HAP-1 (cell line): ENCODE measurements at regions not wholly inside any gene's neighbourhood (a gene's known extent, or its start where the extent isn't known, plus 50 kb on each side); places are given as distances from the start of the nearest gene placed in this dataset.

ENCODE experiments used
- DNase-seq, 2 experiments: peaks; one replicate each; pipeline ENCODE4 v3.0.0-alpha.2; 2016 to 2020; ENCODE audit warnings: low spot score in 2 of 2
- H3K27me3 ChIP-seq: fragments of 250-450 bp; sonication (Bioruptor Pico); 2 replicates; pipeline ENCODE4 v1.5.1; 2020; ENCODE audit warnings: low read depth, mild to moderate bottlenecking, moderate library complexity
- H3K36me3 ChIP-seq: fragments of 250-450 bp; sonication (Bioruptor Pico); replicated peaks from 2 replicates; pipeline ENCODE4 v1.5.1; 2020; ENCODE audit warnings: mild to moderate bottlenecking
- H3K4me1 ChIP-seq: fragments of 250-450 bp; sonication (Bioruptor Pico); 2 replicates; pipeline ENCODE4 v1.5.1; 2020; ENCODE audit warnings: mild to moderate bottlenecking
- H3K4me3 ChIP-seq: fragments of 250-450 bp; sonication (Bioruptor Pico); 2 replicates; pipeline ENCODE4 v1.5.1; 2020; ENCODE audit warnings: mild to moderate bottlenecking, moderate library complexity
- H3K9me3 ChIP-seq: fragments of 250-450 bp; sonication (Bioruptor Pico); 2 replicates; pipeline ENCODE4 v1.5.1; 2020; ENCODE audit warnings: mild to moderate bottlenecking, moderate library complexity
- in situ Hi-C: fragments of 300-500 bp; cut with MboI; formaldehyde crosslinking; loops from 3 replicates; pipeline ENCODE4 v1.14.3; 2020; ENCODE audit warnings: low sequenced_read_pairs, inconsistent platforms, mixed read lengths

GRCh38 chr5:124252191-124252638 is 494.2 kb downstream of the ZNF608 start:
- in situ Hi-C loops = no loop called here
- no peak for DNase-seq
- Histone ChIP-seq H3K27me3 (no peaks in the 10 kb centered on the region), H3K4me1 (no peaks in the 10 kb centered on the region), H3K4me3 (no peak overlapping the region), H3K9me3 (no peaks in the 10 kb centered on the region), H3K36me3 (no peaks in the 10 kb centered on the region)

GRCh38 chr5:124245276-124245675 is 501.2 kb downstream of the ZNF608 start:
- Histone ChIP-seq H3K4me1 (no peaks in the 10 kb centered on the region), H3K4me3 (no peak overlapping the region), H3K9me3 (no peaks in the 10 kb centered on the region; the same call in 1 of the 2 replicates), H3K36me3 (no peaks in the 10 kb centered on the region), H3K27me3 (no peaks in the 10 kb centered on the region)
- DNase-seq = no peak
- in situ Hi-C loops = no loop called here

- Histone ChIP-seq H3K36me3 (no peaks in the 10 kb centered on the region), H3K9me3 (no peaks in the 10 kb centered on the region; the same call in 1 of the 2 replicates), H3K27me3 (no peaks in the 10 kb centered on the region), H3K4me3 (no peak overlapping the region), H3K4me1 (no peaks in the 10 kb centered on the region; the same call in 1 of the 2 replicates)
- no peak for DNase-seq
- in situ Hi-C loops = no loop called here
Observed at GRCh38 chr5:124240732-124241131, 505.7 kb downstream of the ZNF608 start.

- Histone ChIP-seq H3K36me3 (no peaks in the 10 kb centered on the region), H3K9me3 (no peaks in the 10 kb centered on the region; the same call in 1 of the 2 replicates), H3K27me3 (no peaks in the 10 kb centered on the region), H3K4me3 (no peak overlapping the region), H3K4me1 (peaks cover 4% of the 10 kb centered on the region; the same call in 1 of the 2 replicates)
- DNase-seq = no peak
- in situ Hi-C loops = no loop called here
Observed at GRCh38 chr5:124239572-124239971, 506.9 kb downstream of the ZNF608 start.

- peaks cover 14% of the 10 kb centered on the region for H3K4me1 ChIP-seq
- H3K36me3 ChIP-seq = no peaks in the 10 kb centered on the region
- no peak for DNase-seq
- H3K4me3 ChIP-seq = no peak overlapping the region
- in situ Hi-C loops = no loop called here
- H3K9me3 ChIP-seq = no peaks in the 10 kb centered on the region; the same call in 1 of the 2 replicates
- H3K27me3 ChIP-seq = no peaks in the 10 kb centered on the region; the same call in 1 of the 2 replicates
Observed at GRCh38 chr5:124238350-124238749, 508.1 kb downstream of the ZNF608 start.

GRCh38 chr5:124237206-124237695 is 509.2 kb downstream of the ZNF608 start:
- Histone ChIP-seq H3K27me3 (no peaks in the 10 kb centered on the region; the same call in 1 of the 2 replicates), H3K4me3 (no peak overlapping the region), H3K9me3 (no peaks in the 10 kb centered on the region; the same call in 1 of the 2 replicates), H3K4me1 (peaks cover 20% of the 10 kb centered on the region), H3K36me3 (no peaks in the 10 kb centered on the region)
- no peak for DNase-seq
- in situ Hi-C loops = no loop called here

- DNase-seq = no peak
- Histone ChIP-seq H3K27me3 (no peaks in the 10 kb centered on the region; the same call in 1 of the 2 replicates), H3K9me3 (no peaks in the 10 kb centered on the region; the same call in 1 of the 2 replicates), H3K4me1 (peaks cover 24% of the 10 kb centered on the region), H3K4me3 (no peak overlapping the region), H3K36me3 (no peaks in the 10 kb centered on the region)
- in situ Hi-C loops = no loop called here
Observed at GRCh38 chr5:124236361-124237205, 509.9 kb downstream of the ZNF608 start.

- H3K36me3 ChIP-seq = no peaks in the 10 kb centered on the region
- no peak overlapping the region for H3K4me3 ChIP-seq
- H3K9me3 ChIP-seq = no peaks in the 10 kb centered on the region
- in situ Hi-C loops = no loop called here
- H3K27me3 ChIP-seq = no peaks in the 10 kb centered on the region; the same call in 1 of the 2 replicates
- no peak for DNase-seq
- H3K4me1 ChIP-seq = peaks cover 29% of the 10 kb centered on the region
Observed at GRCh38 chr5:124235576-124235975, 510.9 kb downstream of the ZNF608 start.

GRCh38 chr5:124234770-124235562 is 511.5 kb downstream of the ZNF608 start:
- H3K4me3 ChIP-seq = no peak overlapping the region
- no peaks in the 10 kb centered on the region for H3K9me3 ChIP-seq
- H3K4me1 ChIP-seq = peaks cover 29% of the 10 kb centered on the region
- H3K36me3 ChIP-seq = no peaks in the 10 kb centered on the region
- in situ Hi-C loops = no loop called here
- DNase-seq = peak in 1 of 2 experiments; percentile 27
- no peaks in the 10 kb centered on the region; the same call in 1 of the 2 replicates for H3K27me3 ChIP-seq

GRCh38 chr5:124234022-124234769 is 512.2 kb downstream of the ZNF608 start:
- Histone ChIP-seq H3K27me3 (no peaks in the 10 kb centered on the region; the same call in 1 of the 2 replicates), H3K9me3 (no peaks in the 10 kb centered on the region), H3K4me3 (no peak overlapping the region), H3K4me1 (peaks cover 29% of the 10 kb centered on the region), H3K36me3 (no peaks in the 10 kb centered on the region)
- peak in 1 of 2 experiments; percentile 15 for DNase-seq
- in situ Hi-C loops = no loop called here

GRCh38 chr5:124232515-124232914 is 513.9 kb downstream of the ZNF608 start:
- Histone ChIP-seq H3K36me3 (no peaks in the 10 kb centered on the region), H3K4me3 (no peak overlapping the region), H3K27me3 (no peaks in the 10 kb centered on the region; the same call in 1 of the 2 replicates), H3K9me3 (no peaks in the 10 kb centered on the region), H3K4me1 (peaks cover 29% of the 10 kb centered on the region)
- in situ Hi-C loops = no loop called here
- DNase-seq = peak in 1 of 2 experiments; percentile 22

GRCh38 chr5:124231802-124232201 is 514.6 kb downstream of the ZNF608 start:
- H3K9me3 ChIP-seq = no peaks in the 10 kb centered on the region
- H3K27me3 ChIP-seq = no peaks in the 10 kb centered on the region; the same call in 1 of the 2 replicates
- DNase-seq = peak in 1 of 2 experiments; percentile 10
- in situ Hi-C loops = no loop called here
- H3K4me3 ChIP-seq = no peak overlapping the region
- no peaks in the 10 kb centered on the region for H3K36me3 ChIP-seq
- peaks cover 29% of the 10 kb centered on the region for H3K4me1 ChIP-seq

GRCh38 chr5:124231230-124231629 is 515.2 kb downstream of the ZNF608 start:
- H3K36me3 ChIP-seq = no peaks in the 10 kb centered on the region
- no peak overlapping the region for H3K4me3 ChIP-seq
- DNase-seq = peak in 1 of 2 experiments; percentile 25
- in situ Hi-C loops = no loop called here
- H3K4me1 ChIP-seq = peaks cover 29% of the 10 kb centered on the region
- H3K27me3 ChIP-seq = no peaks in the 10 kb centered on the region; the same call in 1 of the 2 replicates
- no peaks in the 10 kb centered on the region for H3K9me3 ChIP-seq
